ENCODE measurements at regions not wholly inside any gene's neighbourhood (a gene's known extent, or its start where the extent isn't known, plus 50 kb on each side); places are given as distances from the start of the nearest gene placed in this dataset.

DNA sequence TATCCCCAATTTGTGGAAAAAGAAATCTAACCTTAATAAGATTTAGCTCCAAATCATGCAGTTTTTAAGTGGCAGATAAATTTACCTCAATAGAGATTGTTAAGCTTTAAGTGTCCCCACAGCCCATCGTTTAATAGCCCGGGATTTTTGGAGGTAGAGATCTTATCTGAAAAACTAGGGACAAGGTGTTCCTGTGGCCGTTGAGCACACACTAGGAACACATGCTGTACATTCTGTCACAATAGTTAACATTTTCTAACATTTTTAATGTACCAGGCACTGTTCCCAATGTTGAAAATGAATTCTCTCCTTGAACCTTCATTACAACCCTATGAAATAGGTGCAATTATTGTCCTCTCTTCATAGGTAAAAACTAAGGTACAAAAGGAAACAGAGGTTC lies 85.7 kb upstream of the PLD5 start:
- Histone ChIP-seq H3K9me2 (ENCODE audit: insufficient read depth) (peaks cover 9% of the 10 kb centered on the region; the same call in 1 of the 2 replicates), H3K79me2 (replicated peaks; ENCODE audit: insufficient read depth) (no peaks in the 10 kb centered on the region), H2AFZ (no peak overlapping the region), H4K20me1 (replicated peaks; ENCODE audit: insufficient read depth) (no peaks in the 10 kb centered on the region), H3F3A (replicated peaks; ENCODE audit: low read depth) (no peaks in the 10 kb centered on the region), H3K27me3 (ENCODE audit: insufficient read depth) (no peaks in the 10 kb centered on the region), H3K4me2 (no peak overlapping the region), H3K36me3 (ENCODE audit: insufficient read depth) (no peaks in the 10 kb centered on the region), H3K4me3 (no peak overlapping the region), H3K27ac (ENCODE audit: low read depth) (no peak overlapping the region), H3K4me1 (ENCODE audit: insufficient read depth) (no peaks in the 10 kb centered on the region)
- Mint-ChIP-seq H3K4me3 (no peak overlapping the region), H3K27ac (no peak overlapping the region), H3K27me3 (ENCODE audit: insufficient read depth, low read depth, poor library complexity) (no peaks in the 10 kb centered on the region), H3K4me1 (peaks cover 5% of the 10 kb centered on the region; the same call in 2 of the 3 replicates), H3K36me3 (ENCODE audit: low read depth) (no peaks in the 10 kb centered on the region), H3K9me3 (no peaks in the 10 kb centered on the region)
- TF ChIP-seq, protein P1, sequence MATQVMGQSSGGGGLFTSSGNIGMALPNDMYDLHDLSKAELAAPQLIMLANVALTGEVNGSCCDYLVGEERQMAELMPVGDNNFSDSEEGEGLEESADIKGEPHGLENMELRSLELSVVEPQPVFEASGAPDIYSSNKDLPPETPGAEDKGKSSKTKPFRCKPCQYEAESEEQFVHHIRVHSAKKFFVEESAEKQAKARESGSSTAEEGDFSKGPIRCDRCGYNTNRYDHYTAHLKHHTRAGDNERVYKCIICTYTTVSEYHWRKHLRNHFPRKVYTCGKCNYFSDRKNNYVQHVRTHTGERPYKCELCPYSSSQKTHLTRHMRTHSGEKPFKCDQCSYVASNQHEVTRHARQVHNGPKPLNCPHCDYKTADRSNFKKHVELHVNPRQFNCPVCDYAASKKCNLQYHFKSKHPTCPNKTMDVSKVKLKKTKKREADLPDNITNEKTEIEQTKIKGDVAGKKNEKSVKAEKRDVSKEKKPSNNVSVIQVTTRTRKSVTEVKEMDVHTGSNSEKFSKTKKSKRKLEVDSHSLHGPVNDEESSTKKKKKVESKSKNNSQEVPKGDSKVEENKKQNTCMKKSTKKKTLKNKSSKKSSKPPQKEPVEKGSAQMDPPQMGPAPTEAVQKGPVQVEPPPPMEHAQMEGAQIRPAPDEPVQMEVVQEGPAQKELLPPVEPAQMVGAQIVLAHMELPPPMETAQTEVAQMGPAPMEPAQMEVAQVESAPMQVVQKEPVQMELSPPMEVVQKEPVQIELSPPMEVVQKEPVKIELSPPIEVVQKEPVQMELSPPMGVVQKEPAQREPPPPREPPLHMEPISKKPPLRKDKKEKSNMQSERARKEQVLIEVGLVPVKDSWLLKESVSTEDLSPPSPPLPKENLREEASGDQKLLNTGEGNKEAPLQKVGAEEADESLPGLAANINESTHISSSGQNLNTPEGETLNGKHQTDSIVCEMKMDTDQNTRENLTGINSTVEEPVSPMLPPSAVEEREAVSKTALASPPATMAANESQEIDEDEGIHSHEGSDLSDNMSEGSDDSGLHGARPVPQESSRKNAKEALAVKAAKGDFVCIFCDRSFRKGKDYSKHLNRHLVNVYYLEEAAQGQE (IDR thresholded peaks at IDR 0.05; ENCODE audit: unreplicated experiment): no peak
- TF ChIP-seq, protein P2, sequence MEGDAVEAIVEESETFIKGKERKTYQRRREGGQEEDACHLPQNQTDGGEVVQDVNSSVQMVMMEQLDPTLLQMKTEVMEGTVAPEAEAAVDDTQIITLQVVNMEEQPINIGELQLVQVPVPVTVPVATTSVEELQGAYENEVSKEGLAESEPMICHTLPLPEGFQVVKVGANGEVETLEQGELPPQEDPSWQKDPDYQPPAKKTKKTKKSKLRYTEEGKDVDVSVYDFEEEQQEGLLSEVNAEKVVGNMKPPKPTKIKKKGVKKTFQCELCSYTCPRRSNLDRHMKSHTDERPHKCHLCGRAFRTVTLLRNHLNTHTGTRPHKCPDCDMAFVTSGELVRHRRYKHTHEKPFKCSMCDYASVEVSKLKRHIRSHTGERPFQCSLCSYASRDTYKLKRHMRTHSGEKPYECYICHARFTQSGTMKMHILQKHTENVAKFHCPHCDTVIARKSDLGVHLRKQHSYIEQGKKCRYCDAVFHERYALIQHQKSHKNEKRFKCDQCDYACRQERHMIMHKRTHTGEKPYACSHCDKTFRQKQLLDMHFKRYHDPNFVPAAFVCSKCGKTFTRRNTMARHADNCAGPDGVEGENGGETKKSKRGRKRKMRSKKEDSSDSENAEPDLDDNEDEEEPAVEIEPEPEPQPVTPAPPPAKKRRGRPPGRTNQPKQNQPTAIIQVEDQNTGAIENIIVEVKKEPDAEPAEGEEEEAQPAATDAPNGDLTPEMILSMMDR (conservative IDR thresholded peaks at IDR 0.05; ENCODE audit: low read depth in 2 of 2): no peak
- TF ChIP-seq, protein P3, sequence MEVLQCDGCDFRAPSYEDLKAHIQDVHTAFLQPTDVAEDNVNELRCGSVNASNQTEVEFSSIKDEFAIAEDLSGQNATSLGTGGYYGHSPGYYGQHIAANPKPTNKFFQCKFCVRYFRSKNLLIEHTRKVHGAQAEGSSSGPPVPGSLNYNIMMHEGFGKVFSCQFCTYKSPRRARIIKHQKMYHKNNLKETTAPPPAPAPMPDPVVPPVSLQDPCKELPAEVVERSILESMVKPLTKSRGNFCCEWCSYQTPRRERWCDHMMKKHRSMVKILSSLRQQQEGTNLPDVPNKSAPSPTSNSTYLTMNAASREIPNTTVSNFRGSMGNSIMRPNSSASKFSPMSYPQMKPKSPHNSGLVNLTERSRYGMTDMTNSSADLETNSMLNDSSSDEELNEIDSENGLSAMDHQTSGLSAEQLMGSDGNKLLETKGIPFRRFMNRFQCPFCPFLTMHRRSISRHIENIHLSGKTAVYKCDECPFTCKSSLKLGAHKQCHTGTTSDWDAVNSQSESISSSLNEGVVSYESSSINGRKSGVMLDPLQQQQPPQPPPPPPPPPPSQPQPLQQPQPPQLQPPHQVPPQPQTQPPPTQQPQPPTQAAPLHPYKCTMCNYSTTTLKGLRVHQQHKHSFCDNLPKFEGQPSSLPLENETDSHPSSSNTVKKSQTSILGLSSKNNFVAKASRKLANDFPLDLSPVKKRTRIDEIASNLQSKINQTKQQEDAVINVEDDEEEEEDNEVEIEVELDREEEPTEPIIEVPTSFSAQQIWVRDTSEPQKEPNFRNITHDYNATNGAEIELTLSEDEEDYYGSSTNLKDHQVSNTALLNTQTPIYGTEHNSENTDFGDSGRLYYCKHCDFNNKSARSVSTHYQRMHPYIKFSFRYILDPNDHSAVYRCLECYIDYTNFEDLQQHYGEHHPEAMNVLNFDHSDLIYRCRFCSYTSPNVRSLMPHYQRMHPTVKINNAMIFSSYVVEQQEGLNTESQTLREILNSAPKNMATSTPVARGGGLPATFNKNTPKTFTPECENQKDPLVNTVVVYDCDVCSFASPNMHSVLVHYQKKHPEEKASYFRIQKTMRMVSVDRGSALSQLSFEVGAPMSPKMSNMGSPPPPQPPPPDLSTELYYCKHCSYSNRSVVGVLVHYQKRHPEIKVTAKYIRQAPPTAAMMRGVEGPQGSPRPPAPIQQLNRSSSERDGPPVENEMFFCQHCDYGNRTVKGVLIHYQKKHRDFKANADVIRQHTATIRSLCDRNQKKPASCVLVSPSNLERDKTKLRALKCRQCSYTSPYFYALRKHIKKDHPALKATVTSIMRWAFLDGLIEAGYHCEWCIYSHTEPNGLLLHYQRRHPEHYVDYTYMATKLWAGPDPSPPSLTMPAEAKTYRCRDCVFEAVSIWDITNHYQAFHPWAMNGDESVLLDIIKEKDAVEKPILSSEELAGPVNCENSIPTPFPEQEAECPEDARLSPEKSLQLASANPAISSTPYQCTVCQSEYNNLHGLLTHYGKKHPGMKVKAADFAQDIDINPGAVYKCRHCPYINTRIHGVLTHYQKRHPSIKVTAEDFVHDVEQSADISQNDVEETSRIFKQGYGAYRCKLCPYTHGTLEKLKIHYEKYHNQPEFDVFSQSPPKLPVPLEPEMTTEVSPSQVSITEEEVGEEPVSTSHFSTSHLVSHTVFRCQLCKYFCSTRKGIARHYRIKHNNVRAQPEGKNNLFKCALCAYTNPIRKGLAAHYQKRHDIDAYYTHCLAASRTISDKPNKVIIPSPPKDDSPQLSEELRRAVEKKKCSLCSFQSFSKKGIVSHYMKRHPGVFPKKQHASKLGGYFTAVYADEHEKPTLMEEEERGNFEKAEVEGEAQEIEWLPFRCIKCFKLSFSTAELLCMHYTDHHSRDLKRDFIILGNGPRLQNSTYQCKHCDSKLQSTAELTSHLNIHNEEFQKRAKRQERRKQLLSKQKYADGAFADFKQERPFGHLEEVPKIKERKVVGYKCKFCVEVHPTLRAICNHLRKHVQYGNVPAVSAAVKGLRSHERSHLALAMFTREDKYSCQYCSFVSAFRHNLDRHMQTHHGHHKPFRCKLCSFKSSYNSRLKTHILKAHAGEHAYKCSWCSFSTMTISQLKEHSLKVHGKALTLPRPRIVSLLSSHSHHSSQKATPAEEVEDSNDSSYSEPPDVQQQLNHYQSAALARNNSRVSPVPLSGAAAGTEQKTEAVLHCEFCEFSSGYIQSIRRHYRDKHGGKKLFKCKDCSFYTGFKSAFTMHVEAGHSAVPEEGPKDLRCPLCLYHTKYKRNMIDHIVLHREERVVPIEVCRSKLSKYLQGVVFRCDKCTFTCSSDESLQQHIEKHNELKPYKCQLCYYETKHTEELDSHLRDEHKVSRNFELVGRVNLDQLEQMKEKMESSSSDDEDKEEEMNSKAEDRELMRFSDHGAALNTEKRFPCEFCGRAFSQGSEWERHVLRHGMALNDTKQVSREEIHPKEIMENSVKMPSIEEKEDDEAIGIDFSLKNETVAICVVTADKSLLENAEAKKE (CRISPR knock-in tag; IDR thresholded peaks at IDR 0.05): no peak
- TF ChIP-seq ZNF114 (CRISPR knock-in tag; IDR thresholded peaks at IDR 0.05) (no peak), EZH2 (IDR thresholded peaks at IDR 0.05; ENCODE audit: low read depth, unreplicated experiment) (no peak), NANOG (IDR thresholded peaks at IDR 0.05; ENCODE audit: borderline replicate concordance) (no peak), ZNF331 (CRISPR knock-in tag; IDR thresholded peaks at IDR 0.05; ENCODE audit: low read depth) (no peak), EZH2phosphoT487 (IDR thresholded peaks at IDR 0.05; ENCODE audit: unreplicated experiment) (no peak), STAT1 (IDR thresholded peaks at IDR 0.05; ENCODE audit: unreplicated experiment) (no peak), CREB1 (CRISPR knock-in tag; IDR thresholded peaks at IDR 0.05; ENCODE audit: low read depth) (no peak), POLR2AphosphoS5 (IDR thresholded peaks at IDR 0.05; ENCODE audit: low read depth) (no peak), JUNB (IDR thresholded peaks at IDR 0.05; ENCODE audit: unreplicated experiment) (no peak)
- TF ChIP-seq, protein P4, sequence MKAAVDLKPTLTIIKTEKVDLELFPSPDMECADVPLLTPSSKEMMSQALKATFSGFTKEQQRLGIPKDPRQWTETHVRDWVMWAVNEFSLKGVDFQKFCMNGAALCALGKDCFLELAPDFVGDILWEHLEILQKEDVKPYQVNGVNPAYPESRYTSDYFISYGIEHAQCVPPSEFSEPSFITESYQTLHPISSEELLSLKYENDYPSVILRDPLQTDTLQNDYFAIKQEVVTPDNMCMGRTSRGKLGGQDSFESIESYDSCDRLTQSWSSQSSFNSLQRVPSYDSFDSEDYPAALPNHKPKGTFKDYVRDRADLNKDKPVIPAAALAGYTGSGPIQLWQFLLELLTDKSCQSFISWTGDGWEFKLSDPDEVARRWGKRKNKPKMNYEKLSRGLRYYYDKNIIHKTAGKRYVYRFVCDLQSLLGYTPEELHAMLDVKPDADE (IDR thresholded peaks at IDR 0.05): no peak
- DNase-seq (ENCODE audit: low spot score): no peak
- no peak for ATAC-seq

All from GM23338 (cell line).